ENCODE measurements at regions not wholly inside any gene's neighbourhood (a gene's known extent, or its start where the extent isn't known, plus 50 kb on each side); places are given as distances from the start of the nearest gene placed in this dataset.
"Not testable (repeated sequence)": the region's sequence is repeated elsewhere in the genome, so short reads cannot be mapped to it uniquely, and the experiment has no call there.

DNA sequence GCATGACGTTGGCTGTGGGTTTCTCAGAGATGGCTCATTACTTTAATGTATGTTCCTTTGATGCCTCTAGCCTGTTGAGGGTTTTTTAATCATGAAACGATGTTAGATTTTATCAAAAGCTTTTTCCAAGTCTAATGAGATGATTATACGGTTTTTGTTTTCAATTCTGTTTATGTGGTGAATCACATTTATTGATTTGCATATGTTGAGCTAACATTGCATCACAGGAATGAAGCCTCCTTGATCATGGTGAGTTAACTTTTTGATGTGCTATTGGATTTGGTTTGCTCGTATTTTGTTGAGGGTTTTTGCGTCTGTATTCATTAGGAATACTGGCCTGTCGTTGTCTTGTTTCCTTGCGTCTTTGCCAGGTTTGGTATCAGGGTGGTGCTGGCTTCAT is 52.3 kb upstream of the PTPN12 start:
- no peak for DNase-seq
- intact Hi-C loops (cut with DNase I): no loop called here

DNA sequence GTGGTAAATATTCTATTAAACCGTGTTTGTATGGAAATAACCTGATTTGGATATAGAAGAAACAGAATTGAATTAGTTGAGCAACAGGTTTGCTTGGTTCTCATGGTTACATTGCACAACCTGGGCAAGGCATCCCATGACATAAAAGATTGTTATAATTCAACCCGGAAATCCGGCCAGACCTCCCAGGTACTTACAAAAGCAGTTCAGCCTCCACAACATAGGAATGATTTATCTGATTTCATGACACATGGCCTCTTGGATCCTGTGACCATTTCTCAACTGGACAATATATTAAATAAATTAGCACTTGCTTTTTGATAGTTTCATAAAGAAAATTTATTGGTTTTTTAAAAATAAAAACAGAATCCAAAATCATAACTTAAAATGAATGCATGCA is 55.1 kb upstream of the PTPN12 start:
- intact Hi-C loops (cut with DNase I): no loop called here
- DNase-seq: no peak

DNA sequence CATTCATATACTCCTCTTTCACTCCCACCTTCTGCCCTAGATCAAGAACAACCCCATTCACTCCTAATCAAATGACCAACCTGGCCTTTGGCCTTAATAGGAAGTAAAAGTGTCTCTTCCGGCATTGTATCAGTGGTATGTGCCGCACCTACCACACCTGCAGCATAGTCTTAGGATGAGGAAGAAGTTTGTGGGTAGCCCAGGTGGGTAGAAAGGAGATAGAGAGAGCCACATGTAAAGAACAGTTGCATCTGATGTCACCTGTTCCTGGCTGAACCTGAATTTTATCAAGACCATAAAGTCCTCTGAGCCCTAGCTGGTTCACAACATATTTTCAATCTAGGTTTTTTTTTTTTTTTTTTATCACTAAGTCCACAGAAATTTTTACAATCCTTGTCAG is 55.5 kb upstream of the PTPN12 start:
- intact Hi-C loops (cut with DNase I): no loop called here
- no peak for DNase-seq

DNA sequence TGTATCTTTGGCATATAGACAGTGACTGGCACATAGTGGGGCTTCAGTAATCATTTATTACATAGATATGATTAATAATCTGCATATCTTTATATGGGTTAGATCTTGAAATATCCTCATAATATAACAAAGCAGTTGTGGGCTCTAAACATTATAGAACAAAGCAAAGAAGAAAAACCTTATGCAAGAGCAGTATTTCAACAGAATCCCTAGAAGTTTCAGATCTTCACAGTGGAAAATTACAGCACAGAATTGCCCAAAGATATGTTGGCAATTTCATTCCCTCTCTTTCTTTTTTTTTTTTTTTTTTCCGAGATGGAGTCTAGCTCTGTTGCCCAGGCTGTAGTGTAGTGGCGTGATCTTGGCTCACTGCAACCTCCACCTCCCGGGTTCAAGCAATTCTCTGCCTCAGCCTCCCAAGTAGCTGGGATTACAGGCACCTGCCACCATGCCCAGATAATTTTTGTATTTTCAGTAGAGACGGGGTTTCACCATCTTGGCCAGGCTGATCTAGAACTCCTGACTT is 56.9 kb upstream of the PTPN12 start:
- intact Hi-C loops (cut with DNase I); DNase-seq: not testable (repeated sequence)

DNA sequence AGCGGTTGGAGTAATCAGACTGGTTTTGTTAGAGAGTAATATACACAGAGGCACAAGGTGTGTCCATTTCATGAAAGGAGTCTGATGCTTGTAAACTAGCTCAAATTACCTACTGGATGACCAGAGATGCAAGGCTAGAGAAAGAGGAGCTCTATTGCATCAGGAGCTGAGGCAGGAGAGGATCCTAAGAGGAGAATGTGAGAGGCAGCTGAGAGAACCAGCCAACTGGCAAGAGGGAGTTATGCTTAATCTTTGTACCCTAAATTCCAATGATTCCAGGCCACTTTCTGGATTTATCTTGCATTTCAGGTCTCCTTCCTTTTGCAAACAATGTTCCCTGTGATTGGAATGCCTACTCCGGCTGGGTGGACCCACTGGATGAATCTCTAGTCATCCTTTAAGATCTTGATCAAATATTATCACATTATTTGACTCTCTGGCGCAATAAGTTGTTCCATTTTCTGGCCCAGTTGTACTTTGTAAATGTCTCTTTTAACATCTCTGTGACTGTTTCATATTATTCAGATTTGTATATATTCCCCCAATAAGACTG is 57.5 kb upstream of the PTPN12 start:
- intact Hi-C loops (cut with DNase I): no loop called here

DNA sequence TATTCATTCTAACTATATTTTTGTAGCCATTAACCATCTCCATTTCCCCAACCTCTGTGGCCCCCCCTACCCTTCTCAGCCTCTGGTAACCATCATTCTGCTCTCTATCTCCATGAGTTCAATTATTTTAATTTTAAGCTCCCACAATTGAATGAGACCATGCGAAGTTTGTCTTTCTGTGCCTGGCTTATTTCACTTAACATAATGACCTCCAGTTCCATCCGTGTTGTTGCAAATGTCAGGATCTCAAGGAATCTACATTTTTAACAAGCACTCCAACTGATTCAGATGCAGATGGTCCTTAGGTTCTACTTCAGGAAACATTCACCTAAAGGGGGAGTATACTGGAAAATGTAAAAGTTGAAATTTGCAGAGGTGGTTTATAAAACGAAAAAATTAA is 60.2 kb upstream of the PTPN12 start:
- DNase-seq: no peak
- intact Hi-C loops (cut with DNase I): no loop called here

More for the DNA sequence above, 57.5 kb upstream of the PTPN12 start:
- no peak for DNase-seq

DNA sequence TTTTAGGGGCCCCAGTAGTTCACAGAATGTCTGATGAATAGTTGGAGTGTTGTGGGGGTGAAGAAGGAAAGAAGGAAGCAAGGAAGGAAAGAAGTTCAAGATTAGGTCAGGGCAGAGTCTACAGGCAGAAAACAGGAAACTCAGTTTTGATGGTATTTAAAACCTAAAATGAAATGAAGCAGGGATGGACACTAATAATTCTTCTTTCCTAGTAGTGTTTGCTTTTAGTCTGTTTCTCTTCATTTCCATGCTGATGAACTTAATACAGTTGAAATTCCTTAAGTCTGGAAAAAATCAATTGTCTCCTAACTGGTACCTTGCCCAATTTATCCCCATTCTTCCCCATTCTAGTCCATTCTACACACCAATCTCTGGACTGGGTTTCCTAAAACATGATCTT is 59.0 kb upstream of the GSAP start:
- intact Hi-C loops (cut with DNase I): no loop called here
- DNase-seq: no peak

DNA sequence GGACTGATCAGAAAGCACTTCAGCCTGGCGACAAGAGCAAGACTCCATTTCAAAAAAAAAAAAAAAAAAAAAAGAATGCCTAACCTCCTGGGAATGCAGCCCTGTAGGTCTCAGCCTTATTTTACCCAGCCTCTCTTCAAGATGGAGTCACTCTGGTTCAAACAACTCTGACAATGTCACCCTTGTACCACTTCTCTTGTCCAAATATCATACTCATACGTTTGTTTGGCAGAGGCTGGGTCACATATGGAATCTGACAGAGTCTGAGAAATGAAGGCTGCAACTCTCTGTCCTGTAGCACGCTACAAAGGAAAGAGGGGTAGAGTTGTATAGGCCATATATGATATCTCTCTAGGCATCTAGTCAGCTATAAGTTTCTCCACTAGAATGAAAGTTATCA is 58.6 kb upstream of the GSAP start:
- DNase-seq: no peak
- intact Hi-C loops (cut with DNase I): no loop called here

DNA sequence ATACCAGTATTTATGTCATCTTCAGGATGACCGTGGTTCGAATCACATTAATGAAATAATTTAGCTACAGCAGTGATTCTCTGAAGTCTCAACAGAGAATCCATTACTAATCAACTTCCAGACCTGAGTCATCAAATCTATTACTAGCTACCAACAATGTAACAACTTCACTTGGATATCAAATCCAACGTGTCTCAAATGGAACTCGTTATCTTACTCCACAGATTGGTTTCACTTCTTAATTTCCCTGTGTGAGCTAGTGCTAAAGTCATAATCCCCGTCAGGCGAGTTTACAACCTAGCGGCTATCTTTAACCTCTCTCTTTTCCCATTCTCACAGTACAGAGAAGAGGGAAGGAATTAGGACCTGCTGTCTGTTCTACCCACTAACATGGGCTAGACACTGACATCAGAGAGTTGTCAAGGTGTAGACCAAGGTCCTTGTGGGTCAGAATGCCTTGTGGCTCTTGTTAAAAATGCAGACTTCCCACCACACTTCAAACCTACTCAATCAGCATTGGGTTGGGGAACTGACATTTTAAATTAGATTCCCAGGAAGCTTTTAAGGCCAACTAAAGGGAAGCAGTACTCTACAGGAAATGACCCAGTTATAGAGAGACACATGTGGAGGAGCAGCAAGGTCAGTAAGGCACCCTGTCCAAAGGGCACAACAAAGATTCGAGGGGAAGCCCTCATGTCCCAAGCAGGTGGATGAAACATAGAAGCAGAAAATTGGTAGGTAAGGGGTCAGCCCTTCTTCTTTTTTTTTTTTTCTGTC is 57.3 kb upstream of the GSAP start:
- no peak for DNase-seq
- intact Hi-C loops (cut with DNase I): no loop called here

DNA sequence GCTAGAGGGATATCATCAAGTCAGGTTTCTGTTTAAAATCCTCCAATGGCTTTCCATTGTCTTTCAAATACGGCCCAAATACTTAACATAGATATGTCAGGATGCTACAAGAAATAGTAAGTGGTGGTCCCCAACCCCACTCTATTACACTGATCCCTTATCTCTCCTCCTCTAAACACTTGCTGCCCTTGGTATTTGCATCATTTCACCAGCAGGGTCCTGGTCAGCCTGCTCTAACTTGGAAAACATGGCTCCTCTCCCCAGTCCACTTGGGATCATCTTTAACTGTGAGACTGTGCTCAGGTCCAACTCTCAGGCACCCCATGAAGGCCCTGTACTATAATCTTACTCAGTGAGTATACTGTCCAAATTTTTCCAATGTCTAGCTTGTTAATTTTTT is 53.8 kb upstream of the GSAP start:
- intact Hi-C loops (cut with DNase I): no loop called here
- DNase-seq: no peak

DNA sequence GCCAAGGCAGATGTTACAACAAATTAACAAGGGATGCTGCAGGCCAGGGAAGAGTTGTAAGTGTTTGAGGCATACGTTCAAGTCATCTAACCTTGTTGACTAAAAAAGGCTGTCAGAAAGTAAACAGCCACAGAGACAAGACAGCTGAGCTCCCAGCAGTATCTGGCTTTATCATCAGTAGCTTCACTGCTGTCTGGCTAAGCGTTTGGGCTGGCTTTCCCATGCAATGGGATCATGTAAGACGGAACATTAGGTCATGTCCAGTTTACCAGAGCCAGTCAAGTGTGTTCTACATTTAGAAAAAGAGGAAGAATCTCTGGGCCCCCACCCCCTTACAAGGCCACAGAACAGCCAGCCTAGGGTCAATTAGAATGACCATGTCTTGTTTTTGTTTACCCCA is 51.3 kb upstream of the GSAP start:
- intact Hi-C loops (cut with DNase I): no loop called here
- DNase-seq: peak in 11 of 42 donors; percentile 6 to 40 (median 17)

DNA sequence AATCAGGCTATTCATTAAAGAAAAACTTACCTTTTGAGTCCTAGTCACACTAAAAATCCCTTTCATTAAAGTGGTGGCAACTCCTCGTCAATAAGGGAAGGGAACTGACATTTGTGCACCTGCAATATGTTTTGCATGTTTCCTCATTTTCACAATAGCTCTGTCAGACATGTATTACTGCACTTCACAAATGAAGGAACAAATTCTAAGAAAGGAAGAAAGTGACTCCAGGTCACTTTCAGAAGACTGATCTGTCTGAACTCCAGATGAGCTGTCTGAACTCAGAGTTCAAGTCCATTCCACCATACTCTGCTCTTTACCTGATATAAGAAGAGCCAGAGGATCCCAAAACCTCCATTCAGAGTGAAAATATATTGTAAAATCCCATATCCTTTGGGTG is 50.3 kb upstream of the GSAP start:
- DNase-seq: no peak
- intact Hi-C loops (cut with DNase I): no loop called here
